ENCODE measurements at regions not wholly inside any gene's neighbourhood (a gene's known extent, or its start where the extent isn't known, plus 50 kb on each side); places are given as distances from the start of the nearest gene placed in this dataset.
"Not testable (repeated sequence)": the region's sequence is repeated elsewhere in the genome, so short reads cannot be mapped to it uniquely, and the experiment has no call there.

- not testable (repeated sequence) for TF ChIP-seq CTCF (conservative IDR thresholded peaks at IDR 0.05; ENCODE audit: low read depth in 2 of 2); POLR2AphosphoS5 (IDR thresholded peaks at IDR 0.05; ENCODE audit: low read depth); EZH2 (IDR thresholded peaks at IDR 0.05; ENCODE audit: low read depth, unreplicated experiment); STAT1 (IDR thresholded peaks at IDR 0.05; ENCODE audit: unreplicated experiment); ETS1 (IDR thresholded peaks at IDR 0.05); CREB1 (CRISPR knock-in tag; IDR thresholded peaks at IDR 0.05; ENCODE audit: low read depth); EZH2phosphoT487 (IDR thresholded peaks at IDR 0.05; ENCODE audit: unreplicated experiment); JUNB (IDR thresholded peaks at IDR 0.05; ENCODE audit: unreplicated experiment); ZNF114 (CRISPR knock-in tag; IDR thresholded peaks at IDR 0.05); ZNF331 (CRISPR knock-in tag; IDR thresholded peaks at IDR 0.05; ENCODE audit: low read depth); NANOG (IDR thresholded peaks at IDR 0.05; ENCODE audit: borderline replicate concordance); ZNF462 (CRISPR knock-in tag; IDR thresholded peaks at IDR 0.05)
- TF ChIP-seq, protein P1, sequence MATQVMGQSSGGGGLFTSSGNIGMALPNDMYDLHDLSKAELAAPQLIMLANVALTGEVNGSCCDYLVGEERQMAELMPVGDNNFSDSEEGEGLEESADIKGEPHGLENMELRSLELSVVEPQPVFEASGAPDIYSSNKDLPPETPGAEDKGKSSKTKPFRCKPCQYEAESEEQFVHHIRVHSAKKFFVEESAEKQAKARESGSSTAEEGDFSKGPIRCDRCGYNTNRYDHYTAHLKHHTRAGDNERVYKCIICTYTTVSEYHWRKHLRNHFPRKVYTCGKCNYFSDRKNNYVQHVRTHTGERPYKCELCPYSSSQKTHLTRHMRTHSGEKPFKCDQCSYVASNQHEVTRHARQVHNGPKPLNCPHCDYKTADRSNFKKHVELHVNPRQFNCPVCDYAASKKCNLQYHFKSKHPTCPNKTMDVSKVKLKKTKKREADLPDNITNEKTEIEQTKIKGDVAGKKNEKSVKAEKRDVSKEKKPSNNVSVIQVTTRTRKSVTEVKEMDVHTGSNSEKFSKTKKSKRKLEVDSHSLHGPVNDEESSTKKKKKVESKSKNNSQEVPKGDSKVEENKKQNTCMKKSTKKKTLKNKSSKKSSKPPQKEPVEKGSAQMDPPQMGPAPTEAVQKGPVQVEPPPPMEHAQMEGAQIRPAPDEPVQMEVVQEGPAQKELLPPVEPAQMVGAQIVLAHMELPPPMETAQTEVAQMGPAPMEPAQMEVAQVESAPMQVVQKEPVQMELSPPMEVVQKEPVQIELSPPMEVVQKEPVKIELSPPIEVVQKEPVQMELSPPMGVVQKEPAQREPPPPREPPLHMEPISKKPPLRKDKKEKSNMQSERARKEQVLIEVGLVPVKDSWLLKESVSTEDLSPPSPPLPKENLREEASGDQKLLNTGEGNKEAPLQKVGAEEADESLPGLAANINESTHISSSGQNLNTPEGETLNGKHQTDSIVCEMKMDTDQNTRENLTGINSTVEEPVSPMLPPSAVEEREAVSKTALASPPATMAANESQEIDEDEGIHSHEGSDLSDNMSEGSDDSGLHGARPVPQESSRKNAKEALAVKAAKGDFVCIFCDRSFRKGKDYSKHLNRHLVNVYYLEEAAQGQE (IDR thresholded peaks at IDR 0.05; ENCODE audit: unreplicated experiment) = not testable (repeated sequence)
Measured at GRCh38 chr3:195986576-195986975, 78.2 kb upstream of the TNK2 start.

Measured in GM23338 (cell line).